ENCODE measurements at regions not wholly inside any gene's neighbourhood (a gene's known extent, or its start where the extent isn't known, plus 50 kb on each side); places are given as distances from the start of the nearest gene placed in this dataset.

DNA sequence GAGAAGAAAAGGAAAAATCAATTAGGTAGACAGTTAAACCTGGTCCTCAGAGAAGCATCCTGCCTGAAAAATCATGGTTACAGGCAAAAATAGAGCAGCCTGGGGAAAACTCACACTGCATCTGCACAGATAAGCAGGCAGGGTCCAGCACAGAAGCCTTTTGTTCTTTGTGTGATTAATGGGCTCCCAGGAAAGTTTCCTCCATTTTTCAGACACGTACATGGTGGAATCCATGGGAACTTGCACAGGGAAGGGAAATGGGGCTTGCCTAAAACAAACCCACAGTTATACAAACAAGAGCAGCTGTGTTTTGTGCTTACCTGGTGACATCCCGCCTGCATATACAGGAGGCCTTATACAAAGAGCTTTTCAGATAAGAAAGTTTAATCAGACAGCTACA, 243.9 kb upstream of the ATP10B start:
- H3K36me3 ChIP-seq (ENCODE audit: control insufficient read depth, insufficient read depth, low read length) = no peaks in the 10 kb centered on the region
- TF ChIP-seq, protein P1, sequence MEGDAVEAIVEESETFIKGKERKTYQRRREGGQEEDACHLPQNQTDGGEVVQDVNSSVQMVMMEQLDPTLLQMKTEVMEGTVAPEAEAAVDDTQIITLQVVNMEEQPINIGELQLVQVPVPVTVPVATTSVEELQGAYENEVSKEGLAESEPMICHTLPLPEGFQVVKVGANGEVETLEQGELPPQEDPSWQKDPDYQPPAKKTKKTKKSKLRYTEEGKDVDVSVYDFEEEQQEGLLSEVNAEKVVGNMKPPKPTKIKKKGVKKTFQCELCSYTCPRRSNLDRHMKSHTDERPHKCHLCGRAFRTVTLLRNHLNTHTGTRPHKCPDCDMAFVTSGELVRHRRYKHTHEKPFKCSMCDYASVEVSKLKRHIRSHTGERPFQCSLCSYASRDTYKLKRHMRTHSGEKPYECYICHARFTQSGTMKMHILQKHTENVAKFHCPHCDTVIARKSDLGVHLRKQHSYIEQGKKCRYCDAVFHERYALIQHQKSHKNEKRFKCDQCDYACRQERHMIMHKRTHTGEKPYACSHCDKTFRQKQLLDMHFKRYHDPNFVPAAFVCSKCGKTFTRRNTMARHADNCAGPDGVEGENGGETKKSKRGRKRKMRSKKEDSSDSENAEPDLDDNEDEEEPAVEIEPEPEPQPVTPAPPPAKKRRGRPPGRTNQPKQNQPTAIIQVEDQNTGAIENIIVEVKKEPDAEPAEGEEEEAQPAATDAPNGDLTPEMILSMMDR (IDR thresholded peaks at IDR 0.05; ENCODE audit: insufficient read depth, low read length, poor library complexity, severe bottlenecking) = no peak
- no peak for DNase-seq (ENCODE audit: extremely low read depth, insufficient read length)
- H3K27me3 ChIP-seq (replicated peaks; ENCODE audit: control insufficient read depth, insufficient read depth, low read length) = no peaks in the 10 kb centered on the region
- H3K4me3 ChIP-seq (replicated peaks; ENCODE audit: low read depth, low read length) = no peak overlapping the region

DNA sequence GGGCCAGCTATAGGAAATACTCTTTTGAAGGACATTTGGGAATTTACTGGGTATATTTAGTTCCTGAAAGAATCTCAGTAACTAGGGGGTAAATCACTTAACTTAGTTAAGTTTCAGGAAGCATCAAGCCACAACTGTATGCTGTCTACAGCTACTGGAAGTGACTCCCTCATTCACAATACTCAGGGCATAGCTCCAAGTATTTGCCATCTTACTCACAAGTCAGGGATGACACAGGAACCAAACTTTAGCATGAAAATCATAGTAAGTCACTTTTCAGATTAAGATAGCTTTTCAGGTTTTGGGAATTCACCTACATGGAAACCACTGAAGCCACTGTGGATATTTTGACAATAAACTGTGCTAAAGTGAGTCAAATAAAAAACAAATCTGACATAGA, 242.4 kb upstream of the ATP10B start:
- TF ChIP-seq, protein P1 (IDR thresholded peaks at IDR 0.05; ENCODE audit: insufficient read depth, low read length, poor library complexity, severe bottlenecking) = no peak
- H3K27me3 ChIP-seq (replicated peaks; ENCODE audit: control insufficient read depth, insufficient read depth, low read length) = no peaks in the 10 kb centered on the region
- H3K4me3 ChIP-seq (replicated peaks; ENCODE audit: low read depth, low read length) = no peak overlapping the region
- DNase-seq (ENCODE audit: extremely low read depth, insufficient read length) = no peak
- no peaks in the 10 kb centered on the region for H3K36me3 ChIP-seq (ENCODE audit: control insufficient read depth, insufficient read depth, low read length)

DNA sequence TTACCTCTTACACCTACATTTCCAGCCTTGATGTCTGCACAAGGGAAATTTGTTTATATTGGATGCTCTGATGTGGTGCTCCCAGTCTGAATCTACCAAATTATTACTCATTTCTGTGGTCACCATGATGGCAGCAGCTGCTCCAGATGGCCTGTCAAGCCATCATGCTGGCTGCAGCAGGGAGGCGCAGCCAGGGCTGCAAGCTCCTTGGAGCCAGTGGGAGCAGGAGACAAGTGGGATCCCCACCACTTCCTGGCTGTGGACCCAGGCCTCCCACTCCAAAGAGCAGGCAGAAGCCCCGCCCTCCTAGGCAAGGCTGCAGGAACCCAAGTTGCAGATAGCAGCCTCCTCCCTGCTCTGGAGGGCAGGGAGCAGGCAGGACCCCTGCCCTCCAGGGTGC, 241.1 kb upstream of the ATP10B start:
- TF ChIP-seq, protein P1 (IDR thresholded peaks at IDR 0.05; ENCODE audit: insufficient read depth, low read length, poor library complexity, severe bottlenecking) = no peak
- no peaks in the 10 kb centered on the region for H3K36me3 ChIP-seq (ENCODE audit: control insufficient read depth, insufficient read depth, low read length)
- no peaks in the 10 kb centered on the region for H3K27me3 ChIP-seq (replicated peaks; ENCODE audit: control insufficient read depth, insufficient read depth, low read length)
- DNase-seq (ENCODE audit: extremely low read depth, insufficient read length) = no peak
- no peak overlapping the region for H3K4me3 ChIP-seq (replicated peaks; ENCODE audit: low read depth, low read length)

DNA sequence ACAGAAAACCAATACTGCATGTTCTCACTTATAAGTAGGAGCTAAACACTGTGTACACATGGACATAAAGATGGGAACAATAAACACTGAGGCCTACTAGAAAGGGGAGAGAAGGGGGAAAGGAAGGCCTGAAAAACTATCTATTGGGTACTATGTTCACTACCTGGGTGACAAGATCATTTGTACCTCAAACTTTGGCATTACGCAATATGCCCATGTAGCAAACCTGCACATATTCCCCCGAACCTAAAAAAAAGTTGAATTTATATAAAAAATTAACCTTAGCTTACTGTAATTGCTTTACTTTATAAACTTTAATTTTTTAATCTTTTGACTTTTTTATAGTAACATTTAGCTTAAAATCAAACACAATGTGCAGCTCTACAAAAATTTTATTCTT, 237.6 kb upstream of the ATP10B start:
- TF ChIP-seq, protein P1 (IDR thresholded peaks at IDR 0.05; ENCODE audit: insufficient read depth, low read length, poor library complexity, severe bottlenecking) = no peak
- DNase-seq (ENCODE audit: extremely low read depth, insufficient read length) = no peak
- H3K36me3 ChIP-seq (ENCODE audit: control insufficient read depth, insufficient read depth, low read length) = no peaks in the 10 kb centered on the region
- H3K27me3 ChIP-seq (replicated peaks; ENCODE audit: control insufficient read depth, insufficient read depth, low read length) = no peaks in the 10 kb centered on the region
- no peak overlapping the region for H3K4me3 ChIP-seq (replicated peaks; ENCODE audit: low read depth, low read length)

DNA sequence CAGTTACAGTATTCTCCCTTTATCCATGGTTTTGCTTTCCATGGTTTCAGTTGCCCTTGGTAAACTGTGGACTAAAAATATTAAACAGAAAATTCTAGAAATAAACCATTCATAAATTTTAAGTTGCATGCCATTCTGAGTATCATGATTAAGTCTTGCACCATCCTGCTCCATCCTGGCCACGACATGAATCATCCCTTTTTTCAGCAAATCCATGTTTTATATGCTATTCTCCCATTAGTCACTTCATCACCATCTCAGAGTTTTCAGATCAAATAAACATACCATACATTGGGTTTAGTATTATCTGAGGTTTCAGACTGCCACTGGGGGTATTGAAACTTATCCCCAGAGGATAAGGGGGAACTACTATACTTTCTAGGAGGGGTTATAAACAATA, 234.4 kb upstream of the ATP10B start:
- H3K36me3 ChIP-seq (ENCODE audit: control insufficient read depth, insufficient read depth, low read length) = no peaks in the 10 kb centered on the region
- no peak overlapping the region for H3K4me3 ChIP-seq (replicated peaks; ENCODE audit: low read depth, low read length)
- no peaks in the 10 kb centered on the region for H3K27me3 ChIP-seq (replicated peaks; ENCODE audit: control insufficient read depth, insufficient read depth, low read length)
- TF ChIP-seq, protein P1 (IDR thresholded peaks at IDR 0.05; ENCODE audit: insufficient read depth, low read length, poor library complexity, severe bottlenecking) = no peak
- DNase-seq (ENCODE audit: extremely low read depth, insufficient read length) = no peak

DNA sequence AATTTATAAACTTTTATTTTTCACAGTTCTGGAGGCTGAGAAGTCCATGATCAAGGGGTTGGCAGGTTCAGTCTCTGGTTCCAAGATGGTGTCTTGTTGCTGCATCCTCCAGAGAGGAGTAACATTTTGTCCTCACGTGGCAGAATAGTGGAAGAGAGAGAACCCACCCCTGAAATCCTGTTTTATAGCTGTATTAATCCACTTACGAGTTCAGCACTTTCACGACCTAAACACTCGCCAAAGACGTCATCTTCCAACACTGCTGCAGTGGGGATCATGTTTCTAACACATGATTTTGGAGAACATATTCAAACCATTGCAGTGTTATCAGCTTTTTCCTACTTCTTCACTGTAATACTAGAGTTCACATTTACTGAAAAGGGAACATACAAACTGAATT, 233.0 kb upstream of the ATP10B start:
- Histone ChIP-seq H3K27me3 (replicated peaks; ENCODE audit: control insufficient read depth, insufficient read depth, low read length) (no peaks in the 10 kb centered on the region), H3K36me3 (ENCODE audit: control insufficient read depth, insufficient read depth, low read length) (no peaks in the 10 kb centered on the region), H3K4me3 (replicated peaks; ENCODE audit: low read depth, low read length) (no peak overlapping the region)
- TF ChIP-seq, protein P1 (IDR thresholded peaks at IDR 0.05; ENCODE audit: insufficient read depth, low read length, poor library complexity, severe bottlenecking) = no peak
- no peak for DNase-seq (ENCODE audit: extremely low read depth, insufficient read length)

Data from GM06990 (cell line).